ENCODE measurements at regions not wholly inside any gene's neighbourhood (a gene's known extent, or its start where the extent isn't known, plus 50 kb on each side); places are given as distances from the start of the nearest gene placed in this dataset.

GRCh38 chr2:208847651-208848050 lies 441.1 kb downstream of the PTH2R start:
- H3K27me3 ChIP-seq (ENCODE audit: low read length), result no peaks in the 10 kb centered on the region
- H3K4me3 ChIP-seq (ENCODE audit: low read length), result no peak overlapping the region
- H3K36me3 ChIP-seq (ENCODE audit: insufficient read depth, low read length), result no peaks in the 10 kb centered on the region
- no peaks in the 10 kb centered on the region for H3K9me3 ChIP-seq (ENCODE audit: low read length)
- no peaks in the 10 kb centered on the region for H3K79me2 ChIP-seq (ENCODE audit: low read length)
- no peaks in the 10 kb centered on the region for H3K9me2 ChIP-seq (replicated peaks; ENCODE audit: insufficient read depth, low read length)
- no peak overlapping the region for H3K27ac ChIP-seq (ENCODE audit: low read length)
- no peak overlapping the region for H3K4me2 ChIP-seq (ENCODE audit: low read depth, low read length, poor library complexity, severe bottlenecking)
- no peaks in the 10 kb centered on the region for H3K4me1 ChIP-seq (ENCODE audit: low read length)
- no peak overlapping the region for H3K9ac ChIP-seq (ENCODE audit: low read length)
- no peak for DNase-seq
- H2AFZ ChIP-seq (ENCODE audit: low read length), result no peak overlapping the region
- no peaks in the 10 kb centered on the region for H4K20me1 ChIP-seq (ENCODE audit: insufficient read depth, low read depth, low read length)

- Histone ChIP-seq H3K9me3 (ENCODE audit: low read length) (no peaks in the 10 kb centered on the region), H3K27me3 (ENCODE audit: low read length) (no peaks in the 10 kb centered on the region), H3K79me2 (ENCODE audit: low read length) (no peaks in the 10 kb centered on the region), H3K36me3 (ENCODE audit: insufficient read depth, low read length) (no peaks in the 10 kb centered on the region), H3K4me2 (ENCODE audit: low read depth, low read length, poor library complexity, severe bottlenecking) (no peak overlapping the region), H2AFZ (ENCODE audit: low read length) (no peak overlapping the region), H3K9me2 (replicated peaks; ENCODE audit: insufficient read depth, low read length) (no peaks in the 10 kb centered on the region), H3K9ac (ENCODE audit: low read length) (no peak overlapping the region), H3K4me1 (ENCODE audit: low read length) (no peaks in the 10 kb centered on the region), H4K20me1 (ENCODE audit: insufficient read depth, low read depth, low read length) (no peaks in the 10 kb centered on the region), H3K4me3 (ENCODE audit: low read length) (no peak overlapping the region), H3K27ac (ENCODE audit: low read length) (no peak overlapping the region)
- DNase-seq, result no peak
Measured at GRCh38 chr2:208854717-208855116, 448.1 kb downstream of the PTH2R start.

- no peaks in the 10 kb centered on the region for H3K9me3 ChIP-seq (ENCODE audit: low read length)
- H2AFZ ChIP-seq (ENCODE audit: low read length), result no peak overlapping the region
- H3K4me1 ChIP-seq (ENCODE audit: low read length), result no peaks in the 10 kb centered on the region
- H3K4me2 ChIP-seq (ENCODE audit: low read depth, low read length, poor library complexity, severe bottlenecking), result no peak overlapping the region
- no peaks in the 10 kb centered on the region for H3K36me3 ChIP-seq (ENCODE audit: insufficient read depth, low read length)
- no peak overlapping the region for H3K9ac ChIP-seq (ENCODE audit: low read length)
- no peaks in the 10 kb centered on the region for H4K20me1 ChIP-seq (ENCODE audit: insufficient read depth, low read depth, low read length)
- H3K27me3 ChIP-seq (ENCODE audit: low read length), result no peaks in the 10 kb centered on the region
- H3K9me2 ChIP-seq (replicated peaks; ENCODE audit: insufficient read depth, low read length), result no peaks in the 10 kb centered on the region
- no peaks in the 10 kb centered on the region for H3K79me2 ChIP-seq (ENCODE audit: low read length)
- DNase-seq, result no peak
- H3K27ac ChIP-seq (ENCODE audit: low read length), result no peak overlapping the region
- H3K4me3 ChIP-seq (ENCODE audit: low read length), result no peak overlapping the region
Measured at GRCh38 chr2:208867374-208867773, 460.8 kb downstream of the PTH2R start.

GRCh38 chr2:208872591-208872990 lies 466.0 kb downstream of the PTH2R start:
- H3K27ac ChIP-seq (ENCODE audit: low read length), result no peak overlapping the region
- H3K27me3 ChIP-seq (ENCODE audit: low read length), result no peaks in the 10 kb centered on the region
- no peak overlapping the region for H3K4me3 ChIP-seq (ENCODE audit: low read length)
- no peaks in the 10 kb centered on the region for H3K4me1 ChIP-seq (ENCODE audit: low read length)
- no peaks in the 10 kb centered on the region for H3K9me2 ChIP-seq (replicated peaks; ENCODE audit: insufficient read depth, low read length)
- H3K36me3 ChIP-seq (ENCODE audit: insufficient read depth, low read length), result no peaks in the 10 kb centered on the region
- no peak overlapping the region for H3K9ac ChIP-seq (ENCODE audit: low read length)
- H2AFZ ChIP-seq (ENCODE audit: low read length), result no peak overlapping the region
- H3K79me2 ChIP-seq (ENCODE audit: low read length), result no peaks in the 10 kb centered on the region
- no peaks in the 10 kb centered on the region for H3K9me3 ChIP-seq (ENCODE audit: low read length)
- H4K20me1 ChIP-seq (ENCODE audit: insufficient read depth, low read depth, low read length), result no peaks in the 10 kb centered on the region
- DNase-seq, result no peak
- H3K4me2 ChIP-seq (ENCODE audit: low read depth, low read length, poor library complexity, severe bottlenecking), result no peak overlapping the region

- Histone ChIP-seq H3K9me3 (ENCODE audit: low read length) (no peaks in the 10 kb centered on the region), H3K27me3 (ENCODE audit: low read length) (no peaks in the 10 kb centered on the region), H3K4me2 (ENCODE audit: low read depth, low read length, poor library complexity, severe bottlenecking) (no peak overlapping the region), H3K9ac (ENCODE audit: low read length) (no peak overlapping the region), H3K9me2 (replicated peaks; ENCODE audit: insufficient read depth, low read length) (no peaks in the 10 kb centered on the region), H3K36me3 (ENCODE audit: insufficient read depth, low read length) (no peaks in the 10 kb centered on the region), H4K20me1 (ENCODE audit: insufficient read depth, low read depth, low read length) (no peaks in the 10 kb centered on the region), H2AFZ (ENCODE audit: low read length) (no peak overlapping the region), H3K4me1 (ENCODE audit: low read length) (no peaks in the 10 kb centered on the region), H3K27ac (ENCODE audit: low read length) (no peak overlapping the region), H3K79me2 (ENCODE audit: low read length) (no peaks in the 10 kb centered on the region), H3K4me3 (ENCODE audit: low read length) (no peak overlapping the region)
- DNase-seq, result no peak
Measured at GRCh38 chr2:208879666-208880065, 473.1 kb downstream of the PTH2R start.

GRCh38 chr2:208880171-208880570 lies 473.6 kb downstream of the PTH2R start:
- no peaks in the 10 kb centered on the region for H3K79me2 ChIP-seq (ENCODE audit: low read length)
- no peaks in the 10 kb centered on the region for H3K4me1 ChIP-seq (ENCODE audit: low read length)
- no peaks in the 10 kb centered on the region for H4K20me1 ChIP-seq (ENCODE audit: insufficient read depth, low read depth, low read length)
- no peaks in the 10 kb centered on the region for H3K36me3 ChIP-seq (ENCODE audit: insufficient read depth, low read length)
- no peak for DNase-seq
- H3K27me3 ChIP-seq (ENCODE audit: low read length), result no peaks in the 10 kb centered on the region
- H3K9me2 ChIP-seq (replicated peaks; ENCODE audit: insufficient read depth, low read length), result no peaks in the 10 kb centered on the region
- H3K27ac ChIP-seq (ENCODE audit: low read length), result no peak overlapping the region
- H3K9ac ChIP-seq (ENCODE audit: low read length), result no peak overlapping the region
- no peaks in the 10 kb centered on the region for H3K9me3 ChIP-seq (ENCODE audit: low read length)
- no peak overlapping the region for H2AFZ ChIP-seq (ENCODE audit: low read length)
- no peak overlapping the region for H3K4me3 ChIP-seq (ENCODE audit: low read length)
- H3K4me2 ChIP-seq (ENCODE audit: low read depth, low read length, poor library complexity, severe bottlenecking), result no peak overlapping the region

GRCh38 chr2:208890486-208890885 lies 483.9 kb downstream of the PTH2R start:
- Histone ChIP-seq H3K79me2 (ENCODE audit: low read length) (no peaks in the 10 kb centered on the region), H3K4me3 (ENCODE audit: low read length) (no peak overlapping the region), H3K36me3 (ENCODE audit: insufficient read depth, low read length) (no peaks in the 10 kb centered on the region), H3K9me2 (replicated peaks; ENCODE audit: insufficient read depth, low read length) (no peaks in the 10 kb centered on the region), H2AFZ (ENCODE audit: low read length) (no peak overlapping the region), H3K9ac (ENCODE audit: low read length) (no peak overlapping the region), H4K20me1 (ENCODE audit: insufficient read depth, low read depth, low read length) (no peaks in the 10 kb centered on the region), H3K27ac (ENCODE audit: low read length) (no peak overlapping the region), H3K4me2 (ENCODE audit: low read depth, low read length, poor library complexity, severe bottlenecking) (no peak overlapping the region), H3K9me3 (ENCODE audit: low read length) (no peaks in the 10 kb centered on the region), H3K27me3 (ENCODE audit: low read length) (no peaks in the 10 kb centered on the region), H3K4me1 (ENCODE audit: low read length) (no peaks in the 10 kb centered on the region)
- no peak for DNase-seq

GRCh38 chr2:208892203-208892602 lies 485.6 kb downstream of the PTH2R start:
- no peak for DNase-seq
- Histone ChIP-seq H3K79me2 (ENCODE audit: low read length) (no peaks in the 10 kb centered on the region), H3K27ac (ENCODE audit: low read length) (no peak overlapping the region)

GRCh38 chr2:208906330-208906729 lies 499.7 kb downstream of the PTH2R start:
- no peaks in the 10 kb centered on the region for H3K9me2 ChIP-seq (replicated peaks; ENCODE audit: insufficient read depth, low read length)
- no peaks in the 10 kb centered on the region for H3K9me3 ChIP-seq (ENCODE audit: low read length)
- no peaks in the 10 kb centered on the region for H3K36me3 ChIP-seq (ENCODE audit: insufficient read depth, low read length)
- no peaks in the 10 kb centered on the region for H4K20me1 ChIP-seq (ENCODE audit: insufficient read depth, low read depth, low read length)
- H3K4me2 ChIP-seq (ENCODE audit: low read depth, low read length, poor library complexity, severe bottlenecking), result no peak overlapping the region
- H3K79me2 ChIP-seq (ENCODE audit: low read length), result no peaks in the 10 kb centered on the region
- H3K27ac ChIP-seq (ENCODE audit: low read length), result no peak overlapping the region
- no peak for DNase-seq
- no peak overlapping the region for H3K9ac ChIP-seq (ENCODE audit: low read length)
- H3K4me1 ChIP-seq (ENCODE audit: low read length), result no peaks in the 10 kb centered on the region
- H3K27me3 ChIP-seq (ENCODE audit: low read length), result no peaks in the 10 kb centered on the region
- H3K4me3 ChIP-seq (ENCODE audit: low read length), result no peak overlapping the region
- no peak overlapping the region for H2AFZ ChIP-seq (ENCODE audit: low read length)

More at GRCh38 chr2:208892203-208892602, 485.6 kb downstream of the PTH2R start:
- Histone ChIP-seq H3K27me3 (ENCODE audit: low read length) (no peaks in the 10 kb centered on the region), H3K9me3 (ENCODE audit: low read length) (no peaks in the 10 kb centered on the region), H3K9me2 (replicated peaks; ENCODE audit: insufficient read depth, low read length) (no peaks in the 10 kb centered on the region), H4K20me1 (ENCODE audit: insufficient read depth, low read depth, low read length) (no peaks in the 10 kb centered on the region), H3K4me3 (ENCODE audit: low read length) (no peak overlapping the region), H3K36me3 (ENCODE audit: insufficient read depth, low read length) (no peaks in the 10 kb centered on the region), H2AFZ (ENCODE audit: low read length) (no peak overlapping the region), H3K4me2 (ENCODE audit: low read depth, low read length, poor library complexity, severe bottlenecking) (no peak overlapping the region), H3K4me1 (ENCODE audit: low read length) (no peaks in the 10 kb centered on the region), H3K9ac (ENCODE audit: low read length) (no peak overlapping the region)

Measured in Karpas-422 (cell line).